GM19372 (cell line): ENCODE measurements at regions not wholly inside any gene's neighbourhood (a gene's known extent, or its start where the extent isn't known, plus 50 kb on each side); places are given as distances from the start of the nearest gene placed in this dataset.
"Not testable (repeated sequence)": the region's sequence is repeated elsewhere in the genome, so short reads cannot be mapped to it uniquely, and the experiment has no call there.

Experiments
- ATAC-seq: cut with Tn5 transposase; IDR thresholded peaks from one replicate; pipeline ENCODE4 v1.9.1; 2021; ENCODE audit warnings: mild to moderate bottlenecking, low read depth, moderate library complexity; ENCODE audit not compliant: unreplicated experiment

GRCh38 chr11:93032580-93032979, 63.1 kb downstream of the MTNR1B start:
- ATAC-seq: no peak

- ATAC-seq: no peak
These were observed 63.6 kb downstream of the MTNR1B start for GRCh38 chr11:93033093-93033492.

GRCh38 chr11:93034031-93034722, 64.7 kb downstream of the MTNR1B start:
- no peak for ATAC-seq

DNA sequence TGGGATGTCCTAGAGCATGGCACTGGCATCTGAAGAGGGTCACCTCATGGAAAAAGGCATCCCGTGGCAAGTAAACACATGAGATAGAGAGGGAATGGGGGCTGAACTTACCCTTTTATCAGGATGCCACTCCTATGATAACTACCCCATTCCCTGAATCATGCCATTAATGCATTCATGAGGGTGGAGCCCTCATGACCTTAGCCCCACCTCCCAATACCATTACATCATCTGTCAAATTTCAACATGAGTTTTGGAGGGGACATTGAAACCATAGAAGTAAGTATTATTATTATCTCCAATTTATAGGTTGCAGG, 65.2 kb downstream of the MTNR1B start:
- ATAC-seq: no peak

GRCh38 chr11:93038521-93038920, 69.1 kb downstream of the MTNR1B start:
- no peak for ATAC-seq

DNA sequence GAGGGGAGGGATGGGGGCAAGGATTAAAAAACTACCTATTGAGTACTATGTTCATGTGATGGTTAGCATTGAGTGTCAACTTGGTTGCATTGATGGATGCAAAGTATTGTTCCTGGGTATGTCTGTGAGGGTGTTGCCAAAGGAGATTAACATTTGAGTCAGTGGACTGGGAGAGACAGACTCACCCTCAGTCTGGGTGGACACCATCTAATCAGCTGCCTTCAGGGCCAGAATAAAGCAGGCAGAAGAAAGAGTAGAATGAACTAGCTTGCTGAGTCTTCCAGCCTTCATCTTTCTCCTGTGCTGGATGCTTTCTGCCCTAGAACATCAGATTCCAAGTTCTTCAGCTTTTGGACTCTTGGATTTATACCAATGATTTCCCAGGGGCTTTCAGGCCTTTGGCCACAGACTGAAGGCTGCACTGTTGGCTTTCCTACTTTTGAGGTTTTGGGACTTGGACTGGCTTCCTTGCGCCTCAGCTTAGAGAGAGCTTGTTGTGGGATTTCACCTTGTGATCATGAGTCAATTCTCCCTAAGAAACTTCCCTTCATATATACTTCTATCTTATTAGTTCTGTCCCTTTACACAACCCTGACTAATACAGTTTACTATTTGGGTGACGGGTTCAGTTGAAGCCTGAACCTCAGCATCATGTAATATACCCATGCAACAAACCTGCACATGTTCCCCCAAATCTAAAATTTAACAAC, 70.2 kb downstream of the MTNR1B start:
- ATAC-seq: no peak

DNA sequence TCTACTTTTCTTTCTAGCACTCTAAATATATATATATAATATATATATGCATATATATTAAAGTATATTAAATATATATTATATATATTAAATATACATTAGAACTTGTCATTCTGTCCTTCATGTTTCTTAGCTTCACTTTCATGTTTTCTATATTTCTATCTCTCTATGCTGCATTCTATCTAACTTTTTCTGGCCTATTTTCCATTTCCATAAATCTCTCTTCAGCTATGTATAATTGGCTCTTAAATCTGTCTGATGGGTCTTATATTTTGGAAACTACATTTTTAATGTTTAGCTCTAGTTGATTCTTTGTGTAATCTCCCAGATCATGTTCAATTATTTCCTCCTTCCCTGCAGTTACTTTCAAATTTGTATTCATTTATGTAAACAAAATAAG, 72.2 kb downstream of the MTNR1B start:
- ATAC-seq: no peak

DNA sequence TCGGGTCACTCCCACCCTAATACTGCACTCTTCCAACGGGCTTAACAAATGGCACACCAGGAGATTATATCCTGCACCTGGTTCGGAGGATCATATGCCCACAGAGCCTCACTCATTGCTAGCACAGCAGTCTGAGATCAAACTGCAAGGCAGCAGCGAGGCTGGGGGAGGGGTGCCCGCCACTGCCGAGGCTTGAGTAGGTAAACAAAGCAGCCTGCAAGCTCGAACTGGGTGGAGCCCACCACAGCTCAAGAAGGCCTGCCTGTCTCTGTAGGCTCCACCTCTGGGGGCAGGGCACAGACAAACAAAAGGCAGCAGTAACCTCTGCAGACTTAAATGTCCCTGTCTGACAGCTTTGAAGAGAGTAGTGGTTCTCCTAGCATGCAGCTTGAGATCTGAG, 73.7 kb downstream of the MTNR1B start:
- not testable (repeated sequence) for ATAC-seq

- ATAC-seq: no peak
These were observed 80.3 kb downstream of the MTNR1B start for GRCh38 chr11:93049740-93050139.

- no peak for ATAC-seq
These were observed 81.7 kb downstream of the MTNR1B start for GRCh38 chr11:93051186-93051585.

DNA sequence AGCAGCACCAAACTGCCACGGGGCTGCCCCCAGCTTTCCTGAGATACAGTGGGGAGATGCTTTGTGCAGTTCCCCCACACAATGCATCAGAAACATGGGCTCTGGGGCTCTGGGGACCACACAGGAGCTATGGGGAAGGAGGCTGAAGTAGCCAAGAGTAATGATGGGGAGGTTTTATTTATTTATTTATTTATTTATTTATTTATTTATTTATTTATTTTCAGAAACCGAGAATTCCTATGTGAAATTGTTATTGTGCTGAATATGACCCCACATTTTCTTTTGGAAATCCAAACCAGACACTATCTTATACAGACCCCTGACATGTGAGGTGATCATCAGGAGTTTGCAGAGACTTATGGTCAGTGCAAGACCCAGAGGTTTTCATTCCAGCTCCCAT, 84.4 kb downstream of the MTNR1B start:
- ATAC-seq: no peak

DNA sequence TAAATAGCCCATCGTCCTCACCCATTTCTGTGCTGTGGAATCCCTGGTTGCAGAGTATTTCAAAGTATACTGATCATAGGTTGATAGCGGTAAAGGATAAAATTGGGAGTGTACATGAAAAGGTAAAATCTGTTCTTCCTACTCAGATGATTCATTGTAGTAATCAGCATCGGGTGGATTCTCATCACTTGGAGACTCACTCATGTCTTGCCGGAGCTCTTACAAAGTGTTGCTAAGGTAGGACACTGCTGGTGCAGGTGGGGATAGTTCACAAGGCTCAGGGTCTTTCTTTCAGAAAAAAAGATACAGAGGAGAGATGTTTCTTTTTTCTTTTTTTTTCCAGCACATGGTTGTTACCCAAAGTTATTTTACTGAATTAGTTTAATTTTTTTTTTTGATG, 84.8 kb downstream of the MTNR1B start:
- no peak for ATAC-seq

DNA sequence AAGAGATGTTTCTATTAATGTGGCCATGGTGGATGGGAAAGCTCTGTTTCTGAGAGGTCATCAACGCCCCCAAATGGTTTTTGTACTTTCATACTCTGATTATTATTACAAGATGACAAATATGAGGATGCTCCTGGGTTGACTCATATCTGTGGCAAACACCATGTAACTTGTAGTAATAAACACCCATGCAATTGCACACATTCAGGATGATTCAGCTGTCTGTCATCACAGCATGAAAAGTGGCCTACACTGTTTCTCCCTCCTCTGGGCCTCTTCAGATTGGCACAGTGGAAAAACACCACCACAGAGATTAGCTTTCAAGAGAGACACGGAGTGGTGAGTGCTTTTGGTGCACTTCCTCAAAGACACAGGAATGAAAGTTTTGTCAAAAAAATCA, 85.4 kb downstream of the MTNR1B start:
- no peak for ATAC-seq

- no peak for ATAC-seq
These were observed 89.9 kb downstream of the MTNR1B start for GRCh38 chr11:93059117-93059957.

GRCh38 chr11:93063086-93063485, 93.6 kb downstream of the MTNR1B start:
- no peak for ATAC-seq

DNA sequence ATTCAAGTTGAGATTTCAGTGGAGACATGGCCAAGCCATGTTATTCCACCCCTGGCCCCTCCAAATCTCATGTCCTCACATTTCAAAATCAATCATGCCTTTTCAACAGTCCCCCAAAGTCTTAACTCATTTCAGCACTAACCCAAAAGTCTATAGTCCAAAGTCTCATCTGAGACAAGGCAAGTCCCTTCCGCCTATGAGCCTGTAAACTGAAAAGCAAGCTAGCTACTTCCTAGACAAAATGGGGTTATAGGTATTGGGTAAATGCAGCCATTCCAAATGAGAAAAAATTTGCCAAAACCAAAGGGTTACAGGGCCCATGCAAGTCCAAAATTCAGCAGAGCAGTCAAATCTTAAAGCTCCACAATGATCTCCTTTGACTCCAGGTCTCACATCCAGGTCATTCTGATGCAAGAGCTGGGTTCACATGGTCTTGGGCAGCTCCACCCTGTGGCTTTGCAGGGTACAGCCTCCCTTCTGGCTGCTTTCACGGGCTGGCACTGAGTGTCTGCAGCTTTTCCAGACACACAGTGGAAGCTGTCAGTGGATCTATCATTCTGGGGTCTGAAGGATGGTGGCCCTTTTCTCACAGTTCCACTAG, 95.7 kb downstream of the MTNR1B start:
- ATAC-seq: not testable (repeated sequence)

GRCh38 chr11:93067881-93068390, 98.5 kb downstream of the MTNR1B start:
- ATAC-seq: no peak

- no peak for ATAC-seq
These were observed 102.9 kb downstream of the MTNR1B start for GRCh38 chr11:93072229-93072914.

DNA sequence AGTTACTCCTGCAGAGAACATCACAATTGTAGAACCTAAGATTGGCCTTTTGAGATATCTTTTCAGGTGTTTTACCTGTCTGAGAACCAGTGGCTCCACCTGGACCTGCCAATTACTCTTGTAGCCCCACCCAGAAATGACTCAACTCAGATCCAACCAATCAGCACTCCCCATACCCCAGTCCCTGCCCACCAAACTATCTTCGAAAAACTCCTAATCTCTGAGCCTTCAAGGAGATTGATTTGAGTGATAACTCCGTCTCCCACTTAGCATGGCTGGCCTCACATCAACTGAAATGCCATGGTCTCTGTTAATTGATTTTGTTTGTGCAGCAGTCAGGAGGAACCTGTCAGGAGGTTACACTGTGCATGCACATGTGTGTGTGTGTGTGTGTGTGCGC, 103.6 kb downstream of the MTNR1B start:
- ATAC-seq: no peak

DNA sequence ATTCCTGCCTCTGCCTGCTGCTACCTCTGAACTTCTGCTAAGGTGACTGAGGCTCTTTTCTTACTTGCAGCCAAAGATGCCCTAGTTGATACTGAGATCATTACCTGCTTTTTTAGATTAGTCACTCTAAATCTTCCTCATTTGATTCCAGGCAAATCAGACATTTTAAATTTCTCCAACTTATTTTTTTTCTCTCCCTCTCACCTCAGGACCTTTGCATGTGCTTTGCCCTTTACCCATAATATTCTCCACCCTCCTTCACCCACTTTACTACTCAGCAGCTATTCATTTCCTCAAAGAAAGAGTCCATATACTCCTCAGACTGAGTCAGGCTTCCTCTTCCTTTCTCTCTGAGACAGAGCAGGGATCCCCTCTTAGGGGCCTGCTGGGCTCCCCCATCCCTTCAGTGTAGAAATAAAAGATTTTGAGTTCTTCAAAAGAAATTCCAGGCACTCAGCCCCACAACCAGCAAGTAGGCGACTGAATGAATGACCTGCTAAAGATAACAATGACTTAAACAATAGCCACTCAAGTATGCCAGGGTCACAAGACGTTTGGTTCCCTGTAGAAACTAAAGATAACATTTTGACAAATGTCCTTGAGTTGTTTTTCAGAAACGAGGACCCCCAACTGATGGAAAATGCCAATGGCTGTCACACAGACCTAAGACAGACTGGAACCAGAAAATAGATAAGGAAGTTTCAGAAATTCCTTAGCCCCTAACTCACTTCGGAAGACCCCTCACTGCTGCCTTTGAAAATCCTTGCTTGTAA, 104.2 kb downstream of the MTNR1B start:
- no peak for ATAC-seq
